Heart left ventricle (tissue), 16 donors: ENCODE measurements at regions not wholly inside any gene's neighbourhood (a gene's known extent, or its start where the extent isn't known, plus 50 kb on each side); places are given as distances from the start of the nearest gene placed in this dataset.

Experiments
- ATAC-seq, 4 donors: fragments of 200-7000 bp; cut with Tn5 transposase; one replicate each; pipeline ENCODE4 v1.9.1; 2020 to 2022; ENCODE audit warnings: moderate library complexity in 4 of 4, mild to moderate bottlenecking in 3 of 4, moderate number of reproducible peaks in 1 of 4
- DNase-seq, 5 donors: peaks; one replicate each; pipeline ENCODE4 v3.0.0-alpha.2; 2020
- H3K27ac ChIP-seq, 12 donors: fragments of 200-600 bp; sonication (generic) in 4 of 12; one replicate each; pipeline versions ENCODE4 v1.5.0 to v1.8.0; 2016 to 2022; ENCODE audit warnings: mild to moderate bottlenecking in 2 of 12
- H3K27me3 ChIP-seq, 9 donors: fragments of 200-600 bp; sonication (generic) in 2 of 9; one replicate each; pipeline versions ENCODE4 v1.5.1 to v1.8.0; 2016 to 2022; ENCODE audit warnings: mild to moderate bottlenecking in 3 of 9
- H3K36me3 ChIP-seq, 9 donors: fragments of 200-600 bp; sonication (generic) in 2 of 9; one replicate each; pipeline versions ENCODE4 v1.5.0 to v1.8.0; 2018 to 2022; ENCODE audit warnings: mild to moderate bottlenecking in 2 of 9
- H3K4me1 ChIP-seq, 12 donors: fragments of 200-600 bp; sonication (generic) in 4 of 12; one replicate each; pipeline versions ENCODE4 v1.5.0 to v1.8.0; 2016 to 2022; ENCODE audit warnings: mild to moderate bottlenecking in 3 of 12
- H3K4me3 ChIP-seq, 12 donors: fragments of 200-600 bp; sonication (generic) in 4 of 12; one replicate each; pipeline versions ENCODE4 v1.5.0 to v1.8.0; 2017 to 2022; ENCODE audit warnings: mild to moderate bottlenecking in 9 of 12, moderate library complexity in 4 of 12
- H3K9me3 ChIP-seq, 12 donors: fragments of 200-600 bp; sonication (generic) in 4 of 12; one replicate each; pipeline versions ENCODE4 v1.5.0 to v1.8.0; 2016 to 2022; ENCODE audit warnings: mild to moderate bottlenecking in 1 of 12
- CTCF ChIP-seq, 12 donors: fragments of 200-600 bp; sonication (generic) in 4 of 12; IDR thresholded peaks; one replicate each; pipeline versions ENCODE4 v1.5.0 to v1.8.0; 2018 to 2022; ENCODE audit warnings: antibody characterized with exemption in 12 of 12, mild to moderate bottlenecking in 5 of 12
- POLR2A ChIP-seq, 2 donors: fragments of 450-650 bp; IDR thresholded peaks; one replicate each; pipeline ENCODE4 v1.6.1; 2017; ENCODE audit warnings: antibody characterized with exemption in 2 of 2, mild to moderate bottlenecking in 2 of 2, moderate library complexity in 2 of 2
- WGBS, 4 donors: extraction: QIAGEN DNeasy Blood & Tissue Kit in 2 of 4; methylation state at CpG; one replicate each; pipeline versions ENCODE4 v1.1.5 to v1.1.7; 2013 to 2018; 5-methylcytosine and 5-hydroxymethylcytosine counted together
- intact Hi-C, 10 donors: fragments of 100-400 bp; cut with DNase I; formaldehyde crosslinking; loops; one replicate each; pipeline versions ENCODE4 v1.11.1 to v1.14.2; 2022
- donor health status: ischemic (EF 13 %, LVEDD 7.1; RV severe dilation, severe dysfunction).
- donor health status: healthy with polysubstance abuse.
- donor health status: DM: no; HTN: yes; CAD: no.
- donor health status: DM: no; HTN: no; CAD: no.
- donor health status: ischemic (EF 25% LVEDD 6.9; RV normal size, moderate dysfunction).
- donor health status: ischemic (EF 25% LVEDD 5.7; RV mildly dilated, moderate dysfunction).
- donor health status: healthy.
- donor health status: DM: yes; HTN: yes; CAD: no.
- donor health status: ischemic (EF 35%, LVEDD 5.7; RV mildly dilated, moderate dysfunction).
- donor health status: nonischemic (EF 11% LVEDD 7.7; RV severe dilation, severe dysfunction).
- donor health status: DM: yes; HTN: yes; CAD: no.
- donor health status: PGD.
- donor health status: ischemic (EF 29% LVEDD 5.4; RV normal size, mild dysfunction).
- donor health status: nonischemic (EF 23%, LVEDD 6.1; RV moderate dilation, normal function).

- 69 to 77% (median 72%) methylated on average over 8 of the region's 8 CpGs for WGBS, 4 donors
- DNase-seq = no peak
- intact Hi-C loops = no loop called here
- H3K27me3 ChIP-seq = peaks cover 0 to 51% (median 5%) of the 10 kb centered on the region in 9 donors
- H3K36me3 ChIP-seq = no peaks in the 10 kb centered on the region
- no peak overlapping the region for H3K27ac ChIP-seq
- H3K9me3 ChIP-seq = no peaks in the 10 kb centered on the region
- ATAC-seq = peak in 1 of 4 donors; percentile 13
- no peak overlapping the region for H3K4me3 ChIP-seq
- H3K4me1 ChIP-seq = no peaks in the 10 kb centered on the region
- no peak for TF ChIP-seq CTCF (IDR thresholded peaks at IDR 0.05)
- TF ChIP-seq POLR2A (IDR thresholded peaks at IDR 0.05) = no peak
Observed at GRCh38 chr15:85871545-85871944, 76.8 kb upstream of the KLHL25 start.

GRCh38 chr15:85872125-85872524 is 77.4 kb upstream of the KLHL25 start:
- H3K27me3 ChIP-seq = peaks cover 0 to 55% (median 5%) of the 10 kb centered on the region in 9 donors

GRCh38 chr15:85874236-85874635 is 79.5 kb upstream of the KLHL25 start:
- ATAC-seq = no peak
- no peak for TF ChIP-seq POLR2A (IDR thresholded peaks at IDR 0.05)
- no peak for TF ChIP-seq CTCF (IDR thresholded peaks at IDR 0.05)
- no peaks in the 10 kb centered on the region for H3K36me3 ChIP-seq
- H3K9me3 ChIP-seq = no peaks in the 10 kb centered on the region
- no peak for DNase-seq
- no peak overlapping the region for H3K27ac ChIP-seq
- 69 to 87% (median 80%) methylated on average over 2 of the region's 2 CpGs for WGBS, 4 donors
- intact Hi-C loops = no loop called here
- no peak overlapping the region for H3K4me3 ChIP-seq
- H3K27me3 ChIP-seq = peaks cover 0 to 62% (median 5%) of the 10 kb centered on the region in 9 donors
- no peaks in the 10 kb centered on the region for H3K4me1 ChIP-seq

More at GRCh38 chr15:85872125-85872524, 77.4 kb upstream of the KLHL25 start:
- H3K36me3 ChIP-seq = no peaks in the 10 kb centered on the region
- H3K4me1 ChIP-seq = no peaks in the 10 kb centered on the region
- WGBS, 4 donors = 67 to 92% (median 87%) methylated on average over 4 to 5 of the region's 5 CpGs
- no peak overlapping the region for H3K27ac ChIP-seq
- ATAC-seq = no peak
- TF ChIP-seq CTCF (IDR thresholded peaks at IDR 0.05) (no peak), POLR2A (IDR thresholded peaks at IDR 0.05) (no peak)
- no peak overlapping the region for H3K4me3 ChIP-seq
- no peak for DNase-seq
- H3K9me3 ChIP-seq = no peaks in the 10 kb centered on the region
- intact Hi-C loops = no loop called here

- no peaks in the 10 kb centered on the region for H3K36me3 ChIP-seq
- 61 to 73% (median 68%) methylated on average over 2 of the region's 2 CpGs for WGBS, 4 donors
- H3K4me1 ChIP-seq = no peaks in the 10 kb centered on the region
- no peak overlapping the region for H3K4me3 ChIP-seq
- DNase-seq (no peak), ATAC-seq (no peak)
- H3K27me3 ChIP-seq = peaks cover 0 to 61% (median 5%) of the 10 kb centered on the region in 9 donors
- no peaks in the 10 kb centered on the region for H3K9me3 ChIP-seq
- no peak for TF ChIP-seq POLR2A (IDR thresholded peaks at IDR 0.05)
- intact Hi-C loops = no loop called here
- H3K27ac ChIP-seq = no peak overlapping the region
Observed at GRCh38 chr15:85875756-85876155, 81.0 kb upstream of the KLHL25 start.

GRCh38 chr15:85878828-85879225 is 84.1 kb upstream of the KLHL25 start:
- DNase-seq (no peak), ATAC-seq (no peak)
- WGBS, 4 donors = 22 to 29% (median 24%) methylated on average over 3 of the region's 3 CpGs
- no peak for TF ChIP-seq POLR2A (IDR thresholded peaks at IDR 0.05)
- no peak for TF ChIP-seq CTCF (IDR thresholded peaks at IDR 0.05)
- no peaks in the 10 kb centered on the region for H3K4me1 ChIP-seq
- no peak overlapping the region for H3K27ac ChIP-seq
- H3K27me3 ChIP-seq = peaks cover 0 to 41% (median 5%) of the 10 kb centered on the region in 9 donors
- H3K4me3 ChIP-seq = no peak overlapping the region
- peaks cover 0 to 3% (median 0%) of the 10 kb centered on the region in 12 donors for H3K9me3 ChIP-seq
- intact Hi-C loops = no loop called here
- H3K36me3 ChIP-seq = no peaks in the 10 kb centered on the region
